Bronchial epithelial cell (primary cell): ENCODE measurements at regions not wholly inside any gene's neighbourhood (a gene's known extent, or its start where the extent isn't known, plus 50 kb on each side); places are given as distances from the start of the nearest gene placed in this dataset.

ENCODE experiments used
- DNase-seq: peaks from one replicate; pipeline ENCODE4 v3.0.0-alpha.2; 2010; ENCODE audit warnings: low read depth
- FAIRE-seq: peaks from 2 replicates; lab custom pipeline; 2011; peaks lifted over from hg19 to GRCh38; lab: Jason Lieb, UNC
- H3K27me3 ChIP-seq: 2 replicates; pipeline ENCODE4 v1.5.1; 2011; ENCODE audit warnings: low read length; ENCODE audit not compliant: control insufficient read depth, insufficient read depth
- H3K36me3 ChIP-seq: 2 replicates; pipeline ENCODE4 v1.5.1; 2011; ENCODE audit warnings: low read length; ENCODE audit not compliant: control insufficient read depth, insufficient read depth
- H3K4me3 ChIP-seq: 2 replicates; pipeline ENCODE4 v1.5.1; 2011; ENCODE audit warnings: mild to moderate bottlenecking, low read depth, low read length, control low read depth
- CTCF ChIP-seq: IDR thresholded peaks from 2 replicates; pipeline ENCODE4 v1.5.1; 2011; ENCODE audit warnings: mild to moderate bottlenecking, moderate library complexity, low read length, control low read depth, inconsistent platforms; ENCODE audit not compliant: insufficient read depth, severe bottlenecking

GRCh38 chr7:46996972-46997371, 584.9 kb downstream of the TNS3 start:
- TF ChIP-seq CTCF, result no peak
- Histone ChIP-seq H3K36me3 (no peaks in the 10 kb centered on the region), H3K27me3 (no peaks in the 10 kb centered on the region), H3K4me3 (no peak overlapping the region)
- DNase-seq, result no peak
- FAIRE-seq, result no peak

- Histone ChIP-seq H3K27me3 (no peaks in the 10 kb centered on the region), H3K4me3 (no peak overlapping the region), H3K36me3 (no peaks in the 10 kb centered on the region)
- FAIRE-seq, result no peak
- TF ChIP-seq CTCF, result no peak
- peak; percentile 74 for DNase-seq
These were observed 588.5 kb downstream of the TNS3 start for GRCh38 chr7:46993396-46993795.

- H3K27me3 ChIP-seq, result no peaks in the 10 kb centered on the region
- no peak overlapping the region for H3K4me3 ChIP-seq
- FAIRE-seq, result no peak
- TF ChIP-seq CTCF, result no peak
- DNase-seq, result no peak
- H3K36me3 ChIP-seq, result no peaks in the 10 kb centered on the region
These were observed 591.1 kb downstream of the TNS3 start for GRCh38 chr7:46990761-46991160.

GRCh38 chr7:46989247-46989646, 592.7 kb downstream of the TNS3 start:
- no peaks in the 10 kb centered on the region for H3K27me3 ChIP-seq
- TF ChIP-seq CTCF, result no peak
- no peak for DNase-seq
- no peak for FAIRE-seq
- H3K4me3 ChIP-seq, result no peak overlapping the region
- no peaks in the 10 kb centered on the region for H3K36me3 ChIP-seq

DNA sequence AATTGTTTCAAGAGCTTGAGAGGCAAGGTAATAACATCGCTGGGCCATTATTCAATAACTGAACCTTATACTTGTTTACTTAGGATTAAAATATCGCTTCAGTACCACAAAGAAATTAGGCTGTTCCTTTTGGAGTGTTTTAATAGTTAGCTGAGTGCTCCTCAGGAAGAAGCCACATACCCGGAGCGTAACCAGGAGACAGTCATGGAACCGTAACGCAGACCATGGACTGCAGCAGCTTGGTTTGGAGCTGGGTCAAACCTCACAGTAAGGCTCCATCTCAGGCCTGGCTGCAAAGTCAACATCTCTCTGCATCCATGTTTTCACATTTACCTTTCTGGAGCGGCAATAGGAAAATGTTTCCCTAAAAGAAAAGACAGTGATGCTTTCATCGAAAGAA, 599.0 kb downstream of the TNS3 start:
- FAIRE-seq (no peak), DNase-seq (no peak)
- no peak overlapping the region for H3K4me3 ChIP-seq
- TF ChIP-seq CTCF, result no peak
- H3K27me3 ChIP-seq, result no peaks in the 10 kb centered on the region
- no peaks in the 10 kb centered on the region for H3K36me3 ChIP-seq

DNA sequence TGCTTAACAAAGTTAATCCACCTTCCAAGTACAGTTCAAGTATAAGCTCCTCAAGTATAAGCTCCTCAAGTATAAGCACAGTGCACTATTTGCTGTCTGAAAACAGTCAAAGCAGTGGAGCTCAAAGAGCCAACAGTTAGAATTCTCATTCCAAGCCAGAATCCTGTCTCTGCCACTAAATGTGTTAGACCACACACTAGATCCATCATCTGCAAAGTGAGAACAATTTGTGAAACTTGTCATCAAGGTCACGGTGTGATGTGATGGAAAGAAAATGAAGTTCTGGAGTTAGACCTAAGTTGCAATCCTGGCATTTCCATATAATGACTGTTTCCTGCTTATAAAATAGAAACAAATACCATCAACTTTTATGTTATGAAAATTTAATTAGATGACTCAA, 602.5 kb downstream of the TNS3 start:
- TF ChIP-seq CTCF, result no peak
- Histone ChIP-seq H3K36me3 (no peaks in the 10 kb centered on the region), H3K4me3 (no peak overlapping the region), H3K27me3 (no peaks in the 10 kb centered on the region)
- FAIRE-seq (no peak), DNase-seq (no peak)
